OCI-LY1 (cell line): ENCODE measurements at regions not wholly inside any gene's neighbourhood (a gene's known extent, or its start where the extent isn't known, plus 50 kb on each side); places are given as distances from the start of the nearest gene placed in this dataset.

Source experiments
- H2AFZ ChIP-seq: fragments of 200-600 bp; sonication (generic), shearing (Covaris generic); 2 replicates; pipeline ENCODE4 v1.6.0; 2014; ENCODE audit warnings: antibody characterized with exemption, mild to moderate bottlenecking, low read length
- H3F3A ChIP-seq: fragments of 200-600 bp; sonication (generic), shearing (Covaris generic); 2 replicates; pipeline ENCODE4 v1.6.0; 2014; ENCODE audit warnings: mild to moderate bottlenecking, antibody characterized with exemption, low read length, moderate library complexity; ENCODE audit not compliant: insufficient read depth
- H3K27ac ChIP-seq: fragments of 200-600 bp; sonication (generic); 2 replicates; pipeline ENCODE4 v1.5.1; 2014; ENCODE audit warnings: low read length, mixed run types, mild to moderate bottlenecking, low read depth; ENCODE audit not compliant: poor library complexity, severe bottlenecking
- H3K27me3 ChIP-seq: fragments of 200-600 bp; sonication (generic); 2 replicates; pipeline ENCODE4 v1.6.0; 2014; ENCODE audit warnings: antibody characterized with exemption, mild to moderate bottlenecking, low read length, moderate library complexity; ENCODE audit not compliant: insufficient read depth
- H3K36me3 ChIP-seq: fragments of 200-600 bp; sonication (generic); 2 replicates; pipeline ENCODE4 v1.6.1; 2014; ENCODE audit warnings: mild to moderate bottlenecking, antibody characterized with exemption, low read length, moderate library complexity, mixed read lengths; ENCODE audit not compliant: insufficient read depth
- H3K4me1 ChIP-seq: fragments of 200-600 bp; sonication (generic); 2 replicates; pipeline ENCODE4 v1.5.1; 2014; ENCODE audit warnings: mild to moderate bottlenecking, low read length, moderate library complexity; ENCODE audit not compliant: insufficient read depth, severe bottlenecking
- H3K4me2 ChIP-seq: fragments of 200-600 bp; sonication (generic), shearing (Covaris generic); 2 replicates; pipeline ENCODE4 v1.6.1; 2014; ENCODE audit warnings: low read length
- H3K4me3 ChIP-seq: fragments of 200-600 bp; sonication (generic); 2 replicates; pipeline ENCODE4 v1.5.1; 2014; ENCODE audit warnings: low read length, low read depth, mild to moderate bottlenecking, mixed read lengths; ENCODE audit not compliant: poor library complexity, severe bottlenecking
- H3K79me2 ChIP-seq: fragments of 200-600 bp; shearing (Covaris generic); 2 replicates; pipeline ENCODE4 v1.6.1; 2016; ENCODE audit warnings: mixed run types, low read length, mixed read lengths; ENCODE audit not compliant: insufficient read depth
- H3K9ac ChIP-seq: fragments of 200-600 bp; sonication (generic), shearing (Covaris generic); 2 replicates; pipeline ENCODE4 v1.6.1; 2014; ENCODE audit warnings: mild to moderate bottlenecking, low read length, mixed read lengths
- H3K9me2 ChIP-seq: fragments of 200-600 bp; sonication (generic), shearing (Covaris generic); 2 replicates; pipeline ENCODE4 v1.6.1; 2014; ENCODE audit warnings: low read depth, mild to moderate bottlenecking, low read length, mixed read lengths
- H3K9me3 ChIP-seq: fragments of 200-600 bp; shearing (Covaris generic); 2 replicates; pipeline ENCODE4 v1.6.1; 2014; ENCODE audit warnings: low read length, mixed read lengths
- H4K20me1 ChIP-seq: fragments of 200-600 bp; sonication (generic), shearing (Covaris generic); 2 replicates; pipeline ENCODE4 v1.6.0; 2016; ENCODE audit warnings: mild to moderate bottlenecking, low read length; ENCODE audit not compliant: insufficient read depth
- EZH2 ChIP-seq: fragments of 200-600 bp; sonication (generic), shearing (Covaris generic); IDR thresholded peaks from 2 replicates; pipeline ENCODE4 v1.8.0; 2017; ENCODE audit warnings: borderline replicate concordance, mixed run types, mild to moderate bottlenecking, antibody characterized with exemption, low read length, moderate library complexity, mixed read lengths
- TF ChIP-seq, protein P1 (sequence below): fragments of 200-600 bp; sonication (generic), shearing (Covaris generic); IDR thresholded peaks from 2 replicates; pipeline ENCODE4 v1.5.1; 2017; ENCODE audit warnings: mild to moderate bottlenecking, antibody characterized with exemption, low read length, moderate library complexity, mixed read lengths

DNA sequence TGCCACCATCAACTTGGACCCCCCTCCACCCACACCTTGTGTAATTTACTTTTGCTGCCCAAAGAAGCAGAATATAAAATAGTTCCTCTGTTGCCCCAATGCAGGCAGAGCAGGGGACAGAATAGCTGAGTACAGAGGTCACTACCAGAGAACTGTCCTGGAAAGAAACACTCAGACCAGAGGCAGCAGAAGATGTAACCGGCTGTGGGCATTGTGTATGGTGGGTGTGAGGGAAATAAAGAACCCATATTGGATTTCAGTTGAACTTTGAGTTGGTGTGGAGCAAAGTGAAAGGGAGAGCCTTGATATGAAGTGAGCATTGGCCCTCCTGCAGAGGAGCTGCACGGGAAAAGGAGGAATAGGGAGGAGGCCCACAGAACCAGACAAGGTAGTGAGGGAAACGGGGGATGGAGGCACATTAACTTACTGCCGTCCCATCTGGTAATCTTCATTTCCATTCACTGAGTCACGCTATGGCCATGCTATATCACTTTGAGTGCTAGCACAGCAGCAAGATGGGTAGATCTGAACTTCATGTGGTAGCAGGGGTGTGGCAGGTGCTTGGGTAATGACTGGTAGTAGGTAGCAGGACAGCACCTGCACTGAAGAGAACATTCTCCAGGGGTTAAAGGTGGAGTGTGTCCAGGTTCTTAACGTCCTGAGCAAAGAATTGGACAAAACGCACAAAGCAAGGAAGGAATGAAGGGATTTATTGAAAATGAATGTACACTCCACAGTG, 56.3 kb upstream of the FBXO28 start:
- Histone ChIP-seq H3K79me2 (no peaks in the 10 kb centered on the region), H3K27ac (no peak overlapping the region), H3K9ac (no peak overlapping the region), H3K9me2 (no peaks in the 10 kb centered on the region), H3K4me3 (no peak overlapping the region), H3K36me3 (no peaks in the 10 kb centered on the region), H3K4me2 (no peak overlapping the region), H4K20me1 (no peaks in the 10 kb centered on the region), H3K4me1 (no peaks in the 10 kb centered on the region), H3K9me3 (no peaks in the 10 kb centered on the region), H3F3A (no peaks in the 10 kb centered on the region), H2AFZ (no peak overlapping the region), H3K27me3 (no peaks in the 10 kb centered on the region)
- TF ChIP-seq EZH2: no peak
- TF ChIP-seq, protein P1, sequence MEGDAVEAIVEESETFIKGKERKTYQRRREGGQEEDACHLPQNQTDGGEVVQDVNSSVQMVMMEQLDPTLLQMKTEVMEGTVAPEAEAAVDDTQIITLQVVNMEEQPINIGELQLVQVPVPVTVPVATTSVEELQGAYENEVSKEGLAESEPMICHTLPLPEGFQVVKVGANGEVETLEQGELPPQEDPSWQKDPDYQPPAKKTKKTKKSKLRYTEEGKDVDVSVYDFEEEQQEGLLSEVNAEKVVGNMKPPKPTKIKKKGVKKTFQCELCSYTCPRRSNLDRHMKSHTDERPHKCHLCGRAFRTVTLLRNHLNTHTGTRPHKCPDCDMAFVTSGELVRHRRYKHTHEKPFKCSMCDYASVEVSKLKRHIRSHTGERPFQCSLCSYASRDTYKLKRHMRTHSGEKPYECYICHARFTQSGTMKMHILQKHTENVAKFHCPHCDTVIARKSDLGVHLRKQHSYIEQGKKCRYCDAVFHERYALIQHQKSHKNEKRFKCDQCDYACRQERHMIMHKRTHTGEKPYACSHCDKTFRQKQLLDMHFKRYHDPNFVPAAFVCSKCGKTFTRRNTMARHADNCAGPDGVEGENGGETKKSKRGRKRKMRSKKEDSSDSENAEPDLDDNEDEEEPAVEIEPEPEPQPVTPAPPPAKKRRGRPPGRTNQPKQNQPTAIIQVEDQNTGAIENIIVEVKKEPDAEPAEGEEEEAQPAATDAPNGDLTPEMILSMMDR: no peak

GRCh38 chr1:224054611-224055010, 59.3 kb upstream of the FBXO28 start:
- no peak for TF ChIP-seq EZH2
- TF ChIP-seq, protein P1: no peak
- Histone ChIP-seq H3K9me2 (no peaks in the 10 kb centered on the region), H3K36me3 (no peaks in the 10 kb centered on the region), H3K27me3 (no peaks in the 10 kb centered on the region), H3K4me2 (no peak overlapping the region), H3K9ac (no peak overlapping the region), H3K4me1 (no peaks in the 10 kb centered on the region), H3K27ac (no peak overlapping the region), H3K79me2 (no peaks in the 10 kb centered on the region), H3F3A (no peaks in the 10 kb centered on the region), H4K20me1 (no peaks in the 10 kb centered on the region), H2AFZ (no peak overlapping the region), H3K9me3 (no peaks in the 10 kb centered on the region), H3K4me3 (no peak overlapping the region)

- no peak overlapping the region for H3K4me3 ChIP-seq
- H3K27ac ChIP-seq: no peak overlapping the region
- H3K79me2 ChIP-seq: no peaks in the 10 kb centered on the region
- no peak for TF ChIP-seq EZH2
- TF ChIP-seq, protein P1: no peak
- H2AFZ ChIP-seq: no peak overlapping the region
- no peak overlapping the region for H3K4me2 ChIP-seq
- H3K27me3 ChIP-seq: no peaks in the 10 kb centered on the region
- H3K36me3 ChIP-seq: no peaks in the 10 kb centered on the region
- no peaks in the 10 kb centered on the region for H4K20me1 ChIP-seq
- H3K9me2 ChIP-seq: no peaks in the 10 kb centered on the region
- H3K4me1 ChIP-seq: no peaks in the 10 kb centered on the region
- H3K9ac ChIP-seq: no peak overlapping the region
- H3K9me3 ChIP-seq: no peaks in the 10 kb centered on the region
- no peaks in the 10 kb centered on the region for H3F3A ChIP-seq
These were observed 59.9 kb upstream of the FBXO28 start for GRCh38 chr1:224054012-224054411.
